ENCODE measurements at regions not wholly inside any gene's neighbourhood (a gene's known extent, or its start where the extent isn't known, plus 50 kb on each side); places are given as distances from the start of the nearest gene placed in this dataset.

DNA sequence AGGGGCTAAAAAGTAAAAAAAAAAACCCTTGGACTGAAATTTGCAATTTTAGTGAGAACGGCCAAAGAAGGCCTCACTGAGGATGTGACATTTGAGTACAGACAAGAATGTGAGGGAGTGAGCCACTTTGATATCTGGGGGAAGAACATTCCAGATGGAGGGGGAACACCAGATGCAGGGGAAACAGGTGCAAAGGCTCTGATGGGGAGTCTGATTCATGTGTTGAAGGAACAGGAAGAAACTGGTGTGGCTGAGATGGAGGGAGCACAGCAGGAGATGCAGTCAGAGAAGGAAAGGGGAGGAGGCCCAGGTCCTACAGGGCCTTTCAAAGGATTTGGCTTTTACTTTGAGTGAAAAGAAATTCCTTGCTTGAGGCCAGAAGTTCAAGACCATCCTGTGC, 615.7 kb upstream of the NRP1 start:
- TF ChIP-seq CTCF (IDR thresholded peaks at IDR 0.05; ENCODE audit: low read length) (no peak), EZH2 (IDR thresholded peaks at IDR 0.05; ENCODE audit: borderline replicate concordance, low read length) (no peak)

Measured in OCI-LY1 (cell line).